T-helper 1 cell (primary cell): ENCODE measurements at regions not wholly inside any gene's neighbourhood (a gene's known extent, or its start where the extent isn't known, plus 50 kb on each side); places are given as distances from the start of the nearest gene placed in this dataset.
"Not testable (repeated sequence)": the region's sequence is repeated elsewhere in the genome, so short reads cannot be mapped to it uniquely, and the experiment has no call there.

ENCODE experiments used
- DNase-seq, 5 donors: peaks; one replicate each; pipeline ENCODE4 v3.0.0-alpha.2; 2012 to 2020

DNA sequence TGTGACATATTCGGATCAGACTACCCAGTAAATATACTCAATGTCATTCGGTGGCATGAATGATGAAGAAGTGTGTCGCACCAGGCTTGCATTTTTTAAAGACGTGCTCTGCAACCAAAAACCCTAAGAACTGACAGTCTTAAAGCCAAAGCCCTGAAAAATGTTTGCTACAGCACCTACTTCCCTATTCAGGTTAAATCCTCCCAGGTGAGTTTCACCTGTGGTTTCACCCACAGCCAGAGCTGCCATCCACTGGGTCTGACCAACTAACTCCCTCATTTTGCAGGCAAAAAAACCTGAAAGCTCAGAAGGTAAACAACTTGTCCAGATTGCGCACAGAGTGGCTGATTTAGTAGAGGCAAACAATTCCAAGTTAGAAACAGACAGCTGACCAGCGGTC, 222.3 kb upstream of the MGAT5 start:
- DNase-seq, result no peak

DNA sequence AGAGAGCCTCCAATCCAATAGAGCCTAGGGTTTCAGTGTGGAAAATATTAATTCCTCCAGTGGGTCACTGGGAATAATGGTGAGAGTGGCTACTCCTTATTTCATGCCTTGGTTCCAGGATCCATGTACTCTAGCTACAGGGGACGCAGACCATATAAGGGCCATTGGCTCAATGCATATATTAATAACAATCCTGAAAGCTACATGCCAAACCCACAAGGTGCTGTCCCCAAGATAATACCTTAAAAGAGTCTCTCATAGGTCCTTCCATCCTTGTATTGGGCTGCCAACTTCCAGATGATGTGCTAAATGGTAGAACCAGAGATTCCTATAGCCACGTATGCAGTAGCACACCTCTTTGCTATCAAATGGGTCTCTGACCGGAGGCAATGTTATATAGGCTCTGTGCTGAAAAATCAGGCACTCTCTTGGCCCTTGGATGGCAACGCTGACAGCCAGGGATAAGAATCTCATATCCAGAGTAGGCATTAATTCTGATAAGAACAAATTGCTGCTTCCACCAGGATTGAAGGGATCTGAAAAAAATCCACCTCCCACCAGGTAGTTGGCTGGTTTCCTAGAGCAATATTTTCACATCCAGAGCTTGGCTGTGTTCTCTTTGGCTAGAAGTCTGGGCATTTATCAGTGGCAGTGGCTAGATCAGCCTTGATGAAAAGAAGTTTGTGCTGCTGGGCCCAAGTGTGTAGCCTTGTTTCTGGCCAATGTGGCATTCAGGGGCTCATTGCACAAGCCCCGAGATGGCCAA, 218.1 kb upstream of the MGAT5 start:
- DNase-seq, result no peak

DNA sequence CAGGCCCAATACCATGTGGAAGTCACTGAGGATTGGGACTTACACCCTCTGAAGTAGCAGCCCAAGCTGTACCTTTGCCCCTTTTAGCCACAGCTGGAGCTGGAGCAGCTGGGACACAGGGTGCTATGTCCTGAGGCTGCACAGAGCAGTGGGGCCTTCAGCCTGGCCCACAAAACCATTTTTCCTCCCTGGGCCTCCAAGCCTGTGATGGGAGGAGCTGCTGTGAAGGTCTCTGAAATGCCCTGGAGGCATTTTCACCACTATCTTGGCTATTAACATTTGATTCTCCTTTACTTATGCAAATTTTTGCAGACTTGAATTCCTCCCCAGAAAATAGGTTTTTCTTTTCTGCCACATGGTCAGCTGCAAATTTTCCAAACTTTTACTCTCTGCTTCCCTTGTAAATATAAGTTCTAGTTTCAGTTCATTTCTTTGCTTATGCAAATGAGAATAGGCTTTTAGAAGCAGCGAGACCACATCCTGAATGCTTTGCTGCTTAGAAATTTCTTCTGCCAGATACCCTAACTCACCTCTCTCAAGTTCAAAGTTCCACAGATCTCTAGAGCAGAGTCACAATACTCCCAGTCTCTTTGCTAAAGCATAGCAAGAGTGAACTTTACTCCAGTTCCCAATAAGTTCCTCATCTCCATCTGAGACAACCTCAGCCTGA, 213.8 kb upstream of the MGAT5 start:
- no peak for DNase-seq

DNA sequence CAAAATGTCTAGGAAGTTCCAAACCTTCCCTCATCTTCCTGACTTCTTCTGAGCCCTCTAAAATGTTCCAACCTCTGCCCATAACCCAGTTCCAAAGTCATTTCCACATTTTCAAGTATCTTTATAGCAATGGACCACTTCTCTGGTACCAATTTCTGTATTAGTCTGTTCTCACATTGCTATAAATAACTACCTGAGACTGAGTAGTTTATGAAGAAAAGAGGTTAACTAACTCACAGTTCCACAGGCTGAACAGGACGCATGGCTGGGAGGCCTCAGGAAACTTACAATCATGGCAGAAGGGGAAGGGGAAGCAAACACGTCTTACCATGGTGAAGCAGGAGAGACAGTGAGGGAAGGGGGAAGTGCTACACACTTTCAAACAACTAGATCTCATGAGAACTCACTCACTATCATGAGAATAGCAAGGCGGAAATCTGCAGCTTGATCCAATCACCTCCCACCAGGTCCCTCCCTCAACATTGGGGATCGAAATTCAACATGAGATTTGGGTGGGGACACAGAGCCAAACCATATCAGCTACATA, 213.2 kb upstream of the MGAT5 start:
- not testable (repeated sequence) for DNase-seq

DNA sequence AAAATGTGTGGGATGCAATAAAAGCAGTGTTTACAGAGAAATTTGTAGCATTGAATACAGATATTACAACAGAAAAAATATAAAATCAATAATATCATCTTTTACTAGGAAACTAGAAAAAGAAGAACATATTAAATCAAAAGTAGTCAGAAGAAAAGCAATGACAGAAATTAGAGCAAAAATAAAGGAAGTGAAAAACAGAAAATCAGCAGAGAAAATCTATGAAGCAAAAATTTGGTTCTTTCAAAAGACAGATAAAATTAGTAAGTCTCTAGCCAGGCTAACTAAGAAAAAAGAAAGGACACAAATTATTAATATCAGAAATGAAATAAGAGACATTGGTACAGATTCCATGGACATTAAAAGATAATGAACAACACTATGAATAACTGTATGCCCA, 212.0 kb upstream of the MGAT5 start:
- no peak for DNase-seq

DNA sequence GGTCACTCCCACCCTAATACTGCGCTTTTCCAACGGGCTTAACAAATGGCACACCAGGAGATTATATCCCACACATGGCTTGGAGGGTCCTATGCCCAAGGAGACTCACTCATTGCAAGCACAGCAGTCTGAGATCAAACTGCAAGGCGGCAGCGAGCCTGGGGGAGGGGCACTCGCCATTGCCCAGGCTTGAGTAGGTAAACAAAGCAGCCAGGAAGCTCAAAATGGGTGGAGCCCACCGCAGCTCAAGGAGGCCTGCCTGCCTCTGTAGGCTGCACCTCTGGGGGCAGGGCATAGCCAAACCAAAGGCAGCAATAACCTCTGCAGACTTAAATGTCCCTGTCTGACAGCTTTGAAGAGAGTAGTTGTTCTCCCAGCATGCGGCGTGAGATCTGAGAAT, 210.8 kb upstream of the MGAT5 start:
- not testable (repeated sequence) for DNase-seq

DNA sequence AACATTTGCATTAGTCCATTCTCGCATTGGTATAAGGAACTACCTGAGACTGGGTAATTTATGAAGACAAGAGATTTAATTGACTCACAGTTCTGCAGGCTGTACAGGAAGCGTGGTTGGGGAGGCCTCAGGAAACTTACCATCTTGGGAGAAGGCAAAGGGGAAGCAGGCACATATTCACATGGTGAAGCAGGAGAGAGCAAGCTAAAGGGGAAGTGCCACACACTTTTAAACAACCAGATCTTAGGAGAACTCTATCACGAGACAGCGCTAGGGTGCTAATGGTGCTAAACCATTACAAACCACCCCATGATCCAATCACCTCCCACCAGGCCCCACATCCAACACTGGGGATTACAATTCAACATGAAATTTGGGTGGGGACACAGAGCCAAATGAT, 201.7 kb upstream of the MGAT5 start:
- no peak for DNase-seq

DNA sequence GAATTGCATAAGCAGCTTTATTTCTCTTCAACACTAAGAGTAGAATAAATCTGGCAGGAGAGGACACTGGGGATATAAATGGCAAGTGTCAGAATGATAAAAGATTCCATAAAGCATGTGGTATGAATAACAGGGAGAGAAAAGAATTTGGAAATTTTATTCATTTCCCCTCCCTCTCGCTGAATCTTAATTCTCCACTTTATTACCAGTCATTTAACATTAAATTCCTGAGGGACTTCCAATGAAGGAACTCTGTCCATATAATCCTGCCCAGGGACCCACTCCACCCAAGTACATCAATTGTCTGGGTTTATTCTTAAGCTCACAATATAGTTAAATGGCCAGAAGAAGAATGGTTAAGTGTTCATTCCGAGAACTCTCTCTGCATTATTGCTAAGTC, 197.7 kb upstream of the MGAT5 start:
- DNase-seq, result no peak

DNA sequence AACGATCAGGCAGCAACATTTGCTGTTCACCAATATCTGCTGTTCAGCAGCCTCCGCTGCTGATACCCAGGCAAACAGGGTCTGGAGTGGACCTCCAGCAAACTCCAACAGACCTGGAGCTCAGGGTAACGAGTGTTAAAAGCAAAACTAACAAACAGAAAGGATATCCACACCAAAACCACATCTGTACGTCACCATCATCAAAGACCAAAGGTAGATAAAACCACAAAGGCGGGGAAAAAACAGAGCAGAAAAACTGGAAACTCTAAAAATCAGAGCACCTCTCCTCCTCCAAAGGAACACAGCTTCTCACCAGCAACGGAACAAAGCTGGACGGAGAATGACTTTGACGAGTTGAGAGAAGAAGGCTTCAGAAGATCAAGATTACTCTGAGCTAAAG, 192.8 kb upstream of the MGAT5 start:
- peak in 1 of 5 donors; percentile 6 for DNase-seq

DNA sequence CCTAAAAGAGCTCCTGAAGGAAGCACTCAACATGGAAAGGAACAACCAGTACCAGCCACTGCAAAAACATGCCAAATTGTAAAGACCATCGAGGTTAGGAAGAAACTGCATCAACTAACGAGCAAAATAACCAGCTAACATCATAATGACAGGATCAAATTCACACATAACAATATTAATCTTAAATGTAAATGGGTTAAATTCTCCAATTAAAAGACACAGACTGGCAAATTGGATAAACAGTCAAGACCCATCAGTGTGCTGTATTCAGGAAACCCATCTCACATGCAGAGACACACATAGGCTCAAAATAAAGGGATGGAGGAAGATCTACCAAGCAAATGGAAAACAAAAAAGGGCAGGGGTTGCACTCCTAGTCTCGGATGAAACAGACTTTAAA, 191.6 kb upstream of the MGAT5 start:
- DNase-seq, result not testable (repeated sequence)

DNA sequence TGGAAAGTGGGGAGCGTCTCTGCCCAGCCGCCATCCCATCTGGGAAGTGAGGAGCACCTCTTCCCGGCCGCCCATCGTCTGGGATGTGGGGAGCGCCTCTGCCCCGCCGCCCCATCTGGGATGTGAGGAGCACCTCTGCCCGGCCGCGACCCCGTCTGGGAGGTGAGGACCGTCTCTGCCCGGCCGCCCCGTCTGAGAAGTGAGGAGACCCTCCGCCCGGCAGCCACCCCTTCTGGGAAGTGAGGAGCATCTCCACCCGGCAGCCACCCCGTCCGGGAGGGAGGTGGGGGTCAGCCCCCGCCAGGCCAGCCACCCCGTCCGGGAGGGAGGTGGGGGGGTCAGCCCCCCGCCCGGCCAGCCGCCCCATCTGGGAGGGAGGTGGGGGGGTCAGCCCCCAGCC, 190.0 kb upstream of the MGAT5 start:
- DNase-seq, result not testable (repeated sequence)

DNA sequence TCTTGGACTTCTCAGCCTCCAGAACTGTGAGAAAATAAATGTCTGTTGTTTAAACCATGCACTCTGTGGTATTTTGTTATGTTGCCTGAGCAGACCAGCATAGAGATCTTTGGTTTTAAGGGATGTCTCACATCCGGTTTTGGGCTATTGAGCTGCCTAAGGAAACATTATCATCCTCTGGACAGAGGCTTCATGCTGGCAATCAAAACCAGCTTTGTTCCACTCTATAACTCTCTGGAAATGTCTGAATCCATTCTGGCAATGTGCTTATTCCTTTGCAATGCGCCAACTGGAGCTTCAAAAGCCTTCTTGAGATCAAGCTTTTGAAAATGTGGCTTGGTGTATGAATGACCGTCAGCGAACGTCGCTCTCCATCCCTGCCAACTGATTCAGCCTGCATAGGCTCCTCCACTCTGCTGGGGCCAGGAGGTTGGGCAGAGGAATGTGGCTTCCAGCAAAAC, 183.6 kb upstream of the MGAT5 start:
- DNase-seq, result no peak

DNA sequence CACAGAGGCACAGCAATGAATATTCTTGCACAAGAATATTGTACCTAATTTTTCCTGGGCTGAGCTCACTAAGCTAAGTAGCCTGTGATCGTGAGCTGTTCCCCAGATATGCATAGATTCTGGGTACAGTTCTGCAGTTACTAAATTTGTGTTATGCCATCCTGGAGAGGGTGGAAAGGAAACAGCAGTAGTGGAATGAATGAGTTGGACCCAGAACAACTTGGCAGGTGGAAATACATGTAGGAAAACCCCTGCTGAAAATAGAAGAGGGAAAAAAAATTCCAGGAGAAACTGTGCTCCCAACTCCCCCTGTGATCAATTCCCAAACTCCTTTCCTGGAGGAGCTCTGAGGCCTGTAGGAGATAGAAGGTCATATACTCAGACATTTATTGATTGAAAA, 181.5 kb upstream of the MGAT5 start:
- DNase-seq, result no peak

DNA sequence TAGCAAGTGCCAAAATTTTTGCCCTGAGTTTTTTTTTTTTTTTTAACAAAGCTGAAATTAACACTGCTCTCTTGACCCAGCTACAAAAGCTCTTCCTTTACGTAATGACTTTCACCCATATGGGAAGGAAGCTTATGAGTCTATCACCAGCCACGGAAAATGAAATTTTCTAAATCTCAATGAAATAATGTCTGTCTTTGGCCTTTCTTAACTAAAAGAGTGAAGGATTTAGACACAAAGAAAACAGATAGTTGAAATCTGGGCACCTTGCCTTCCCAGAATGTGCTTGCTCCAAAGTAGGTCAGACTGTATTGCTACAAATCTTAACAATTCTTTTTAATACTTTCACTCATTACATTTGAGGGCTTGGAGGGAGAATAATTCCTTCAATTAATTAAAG, 180.8 kb upstream of the MGAT5 start:
- no peak for DNase-seq

DNA sequence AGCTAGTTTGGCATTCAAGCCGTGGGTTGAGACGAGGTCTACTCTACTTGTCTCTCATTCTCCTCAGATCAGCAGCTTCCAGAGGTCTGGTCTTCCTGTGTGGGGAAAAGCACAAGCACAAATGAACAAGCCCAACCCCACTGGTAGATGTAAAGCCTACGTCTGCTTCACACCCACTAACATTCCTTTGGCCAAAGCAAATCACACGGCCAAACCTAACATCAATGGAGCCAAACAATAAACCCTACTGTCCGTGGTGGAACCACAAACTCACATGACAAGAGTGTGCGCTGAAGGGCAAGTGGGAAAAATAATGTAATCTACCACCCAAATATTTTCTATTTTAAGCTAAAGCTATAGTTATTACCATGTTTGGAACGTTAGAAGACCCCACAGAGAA, 179.3 kb upstream of the MGAT5 start:
- DNase-seq, result no peak

DNA sequence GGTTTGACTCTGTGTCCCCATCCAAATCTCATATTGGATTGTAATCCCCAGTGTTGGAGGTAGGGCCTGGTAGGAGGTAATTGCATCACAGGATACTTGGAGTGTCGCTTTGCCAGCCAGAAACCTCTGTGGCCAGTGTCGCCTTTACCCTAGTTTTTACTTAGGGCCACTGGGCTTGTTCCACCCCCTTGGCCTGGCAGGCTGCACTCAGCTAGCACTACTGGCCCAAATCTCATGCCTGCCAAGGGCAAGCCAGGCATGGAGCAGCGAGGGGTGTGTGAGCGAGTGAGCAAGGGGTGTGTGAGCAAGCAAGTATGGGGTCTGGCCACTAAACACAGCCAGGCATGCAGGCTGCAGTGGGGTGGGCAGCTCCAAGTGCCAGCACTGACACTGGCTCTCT, 178.7 kb upstream of the MGAT5 start:
- DNase-seq, result no peak

DNA sequence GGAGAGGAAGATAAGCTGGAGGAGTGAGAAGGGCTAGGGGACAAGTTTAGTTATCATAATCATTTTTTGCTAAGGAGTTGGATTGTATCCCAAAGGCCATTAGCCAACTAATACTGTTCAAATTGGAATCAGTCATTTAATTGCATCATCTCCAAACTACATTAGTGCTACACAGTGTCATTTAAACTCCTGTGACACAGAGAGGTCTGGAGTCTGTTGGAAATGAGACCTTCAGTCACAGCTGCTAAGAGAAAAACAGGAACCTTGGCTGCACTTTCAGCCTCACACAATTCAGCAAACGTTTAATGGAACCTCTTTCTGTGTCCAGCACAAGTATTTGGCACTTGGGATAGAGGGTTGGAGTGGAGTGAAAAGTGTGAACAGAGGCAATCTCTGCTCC, 175.5 kb upstream of the MGAT5 start:
- no peak for DNase-seq

DNA sequence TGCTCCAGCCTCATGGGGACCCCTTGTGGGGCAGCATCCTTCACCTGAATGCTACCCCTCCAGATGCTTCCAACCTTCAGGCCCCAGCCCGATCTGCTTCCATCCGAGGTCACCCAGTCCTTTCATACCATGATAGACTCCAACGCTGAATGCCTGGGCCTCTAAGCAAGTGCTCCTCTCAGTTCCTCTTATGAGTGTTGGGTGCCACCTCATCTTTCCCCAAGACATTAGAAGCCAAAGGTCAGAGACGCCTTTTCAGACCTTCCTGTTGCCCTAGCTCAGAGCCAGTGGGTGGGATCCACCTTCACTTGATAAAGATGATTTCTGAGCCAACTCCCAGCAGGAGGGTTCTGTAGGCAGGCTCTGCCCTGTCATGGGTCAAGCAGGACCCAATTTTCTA, 174.5 kb upstream of the MGAT5 start:
- no peak for DNase-seq

DNA sequence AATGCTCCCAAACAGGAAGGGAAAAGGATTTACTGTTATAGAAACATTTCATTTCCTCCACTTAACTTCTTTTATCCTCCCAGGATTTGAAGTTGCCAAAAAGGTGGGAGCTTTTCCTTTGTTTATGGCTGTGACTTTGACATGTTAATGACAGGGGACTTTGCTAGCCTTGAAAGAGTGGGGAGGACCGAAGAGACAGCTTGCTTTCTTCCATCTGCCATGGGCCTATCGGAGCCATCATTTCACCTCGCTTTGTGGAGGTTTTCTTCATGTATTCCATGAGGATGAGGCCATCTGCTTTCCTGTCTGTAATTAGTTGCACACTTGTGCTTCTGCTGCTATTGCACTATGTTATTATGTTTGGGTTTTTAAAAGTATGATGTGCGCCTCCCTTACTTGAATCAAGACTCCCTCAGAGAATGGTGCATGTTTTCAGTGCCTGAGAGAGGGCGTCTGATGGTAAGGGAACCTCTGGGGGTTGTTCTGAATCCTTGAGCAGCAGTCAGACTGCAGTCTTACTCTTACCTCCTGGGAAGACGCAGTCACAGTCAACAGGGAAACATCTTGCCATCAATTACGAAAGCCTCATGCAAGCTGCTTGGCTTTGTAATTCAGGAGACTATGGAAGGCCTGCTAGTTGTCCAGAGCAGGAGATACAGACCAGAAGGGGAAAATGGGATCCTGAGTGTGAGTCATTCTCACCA, 173.3 kb upstream of the MGAT5 start:
- DNase-seq, result no peak

DNA sequence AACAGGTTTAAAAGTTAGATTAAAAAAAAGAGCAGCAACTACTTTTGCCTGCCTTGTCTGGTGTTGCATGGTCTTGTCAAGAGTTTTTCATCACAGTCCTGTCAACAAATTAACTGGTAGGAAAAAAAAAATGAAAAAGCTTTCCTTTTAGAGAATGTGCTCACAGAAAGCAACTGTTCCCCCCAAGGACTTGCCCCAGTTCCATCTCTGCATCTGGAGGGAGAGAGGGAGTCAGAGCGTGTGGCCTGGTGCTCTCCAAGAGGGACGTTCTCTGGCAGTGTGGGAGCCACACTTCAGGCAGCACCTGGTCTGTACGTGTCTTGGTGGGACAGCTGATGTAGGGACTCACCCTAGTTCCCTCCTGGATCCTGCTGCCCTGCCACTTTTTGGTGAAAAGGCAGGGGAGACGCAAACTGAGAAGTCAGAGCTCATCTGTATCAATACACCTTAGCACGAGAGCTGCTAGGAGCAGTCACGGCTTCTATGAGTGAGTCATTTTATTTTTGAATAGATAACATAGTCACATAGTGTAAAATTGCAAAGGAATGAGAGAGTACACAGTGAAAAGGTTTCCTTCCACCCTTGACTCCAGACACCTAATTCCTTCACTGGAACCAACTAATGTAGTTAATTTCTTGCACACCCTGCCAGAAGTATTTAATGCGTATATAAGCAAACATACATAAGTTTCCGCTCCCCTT, 172.5 kb upstream of the MGAT5 start:
- DNase-seq, result no peak

DNA sequence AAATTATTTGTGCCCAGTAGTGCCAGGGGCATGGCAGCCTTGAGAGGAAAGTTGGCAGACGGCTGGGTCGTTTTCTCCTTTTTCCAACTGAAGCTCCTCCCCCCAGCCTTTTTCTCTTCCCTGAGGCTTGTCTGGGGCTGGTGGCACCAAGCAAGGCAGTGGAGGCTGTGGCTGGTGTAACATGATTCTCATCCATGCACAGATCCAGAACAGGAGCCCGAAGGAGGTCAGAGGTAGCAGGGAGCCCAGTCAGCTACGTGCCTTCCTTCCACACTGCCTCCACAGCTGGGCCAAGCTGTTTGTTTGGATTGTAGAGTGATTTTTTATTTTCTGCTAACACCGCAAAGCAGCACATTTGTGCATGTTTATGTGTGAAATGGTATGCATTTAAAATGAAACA, 170.3 kb upstream of the MGAT5 start:
- DNase-seq, result no peak

DNA sequence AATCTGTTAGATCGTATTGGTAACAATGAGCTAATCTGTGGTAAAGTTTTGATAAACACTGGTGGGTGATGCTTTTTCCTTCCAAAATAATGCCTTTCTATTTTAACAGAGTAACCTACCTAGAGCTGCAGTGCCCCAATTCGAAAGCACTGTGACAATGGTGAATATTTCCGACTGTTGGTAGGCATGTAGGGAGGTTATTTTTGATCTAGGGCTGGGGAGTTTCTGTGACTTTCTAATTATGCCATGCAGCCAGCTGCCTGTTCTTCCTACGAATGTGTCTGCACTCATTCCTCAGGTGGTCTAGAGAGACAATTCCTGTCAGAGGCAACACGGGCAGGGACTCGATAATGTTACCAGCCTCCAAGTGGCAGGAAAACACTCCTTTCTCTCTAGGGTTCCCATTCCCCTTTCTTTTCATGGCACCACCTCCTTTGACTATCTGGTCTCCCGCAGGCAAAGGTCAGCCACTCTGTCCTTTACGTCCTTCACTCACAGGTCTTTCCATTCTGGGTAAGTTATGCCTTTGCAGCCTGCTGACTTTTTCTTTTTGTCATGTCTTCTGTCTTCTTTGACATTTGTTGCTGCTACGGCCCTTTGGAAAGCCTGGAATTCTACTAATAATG, 167.2 kb upstream of the MGAT5 start:
- no peak for DNase-seq
